Activated CD4-positive, alpha-beta T cell treated with anti-CD3 and anti-CD28 coated beads, Interleukin-2, amount 50 U/mL, for 48 hours (primary cell): ENCODE measurements at regions not wholly inside any gene's neighbourhood (a gene's known extent, or its start where the extent isn't known, plus 50 kb on each side); places are given as distances from the start of the nearest gene placed in this dataset.
"Not testable (repeated sequence)": the region's sequence is repeated elsewhere in the genome, so short reads cannot be mapped to it uniquely, and the experiment has no call there.

Experiments
- DNase-seq, 2 experiments: peaks; one replicate each; pipeline ENCODE4 v3.0.0-alpha.2; 2020

GRCh38 chr1:95631695-95632094 is 397.7 kb downstream of the RWDD3 start:
- DNase-seq = no peak

GRCh38 chr1:95635811-95636210 is 401.8 kb downstream of the RWDD3 start:
- DNase-seq = no peak

- DNase-seq = no peak
Observed at GRCh38 chr1:95636897-95637296, 402.9 kb downstream of the RWDD3 start.

- no peak for DNase-seq
Observed at GRCh38 chr1:95640746-95641145, 406.7 kb downstream of the RWDD3 start.

GRCh38 chr1:95641386-95641785 is 407.4 kb downstream of the RWDD3 start:
- no peak for DNase-seq

GRCh38 chr1:95642035-95642434 is 408.0 kb downstream of the RWDD3 start:
- DNase-seq = no peak

- no peak for DNase-seq
Observed at GRCh38 chr1:95643071-95643470, 409.1 kb downstream of the RWDD3 start.

- not testable (repeated sequence) for DNase-seq
Observed at GRCh38 chr1:95645126-95645525, 411.1 kb downstream of the RWDD3 start.

- DNase-seq = no peak
Observed at GRCh38 chr1:95650631-95651030, 416.6 kb downstream of the RWDD3 start.

GRCh38 chr1:95652423-95652965 is 418.5 kb downstream of the RWDD3 start:
- DNase-seq = no peak

- DNase-seq = no peak
Observed at GRCh38 chr1:95653618-95654017, 419.6 kb downstream of the RWDD3 start.

- no peak for DNase-seq
Observed at GRCh38 chr1:95655321-95656020, 421.5 kb downstream of the RWDD3 start.

- DNase-seq = no peak
Observed at GRCh38 chr1:95657248-95657647, 423.2 kb downstream of the RWDD3 start.

GRCh38 chr1:95659166-95659565 is 425.2 kb downstream of the RWDD3 start:
- no peak for DNase-seq

- no peak for DNase-seq
Observed at GRCh38 chr1:95659588-95659987, 425.6 kb downstream of the RWDD3 start.

GRCh38 chr1:95660736-95661135 is 426.7 kb downstream of the RWDD3 start:
- no peak for DNase-seq

GRCh38 chr1:95663530-95663929 is 429.5 kb downstream of the RWDD3 start:
- not testable (repeated sequence) for DNase-seq

GRCh38 chr1:95668165-95668564 is 434.2 kb downstream of the RWDD3 start:
- no peak for DNase-seq

GRCh38 chr1:95669638-95670037 is 435.6 kb downstream of the RWDD3 start:
- not testable (repeated sequence) for DNase-seq

- no peak for DNase-seq
Observed at GRCh38 chr1:95671098-95671497, 437.1 kb downstream of the RWDD3 start.

GRCh38 chr1:95679262-95679661 is 445.3 kb downstream of the RWDD3 start:
- no peak for DNase-seq

- DNase-seq = no peak
Observed at GRCh38 chr1:95685081-95685480, 451.1 kb downstream of the RWDD3 start.

- no peak for DNase-seq
Observed at GRCh38 chr1:95686217-95686616, 452.2 kb downstream of the RWDD3 start.

GRCh38 chr1:95699149-95699953 is 465.3 kb downstream of the RWDD3 start:
- DNase-seq = no peak
